ENCODE measurements at regions not wholly inside any gene's neighbourhood (a gene's known extent, or its start where the extent isn't known, plus 50 kb on each side); places are given as distances from the start of the nearest gene placed in this dataset.

DNA sequence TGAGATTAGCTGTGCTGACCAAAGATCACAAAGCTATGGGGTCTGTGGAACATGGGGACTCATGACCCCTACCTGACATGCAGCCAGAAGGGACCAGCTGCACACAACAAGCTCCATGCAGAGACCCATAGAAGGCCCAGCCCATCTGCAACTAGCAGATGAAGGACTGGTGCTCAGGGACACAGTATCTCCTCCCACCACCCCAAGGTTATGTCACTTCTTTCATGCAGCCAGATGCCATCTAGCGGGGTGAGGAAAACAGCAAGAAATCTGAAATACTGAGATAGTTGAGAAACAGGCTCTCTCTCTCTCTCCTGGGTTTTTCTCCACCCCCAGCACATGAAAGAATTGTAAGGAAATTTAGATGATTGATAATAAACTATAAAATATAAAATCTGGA is 161.3 kb upstream of the DAPK1 start:
- peaks cover 0 to 7% (median 6%) of the 10 kb centered on the region in 3 donors for H3K9me3 ChIP-seq
- H3K36me3 ChIP-seq, result peaks cover 0 to under 1% (median 0%) of the 10 kb centered on the region in 3 donors
- no peak overlapping the region for H3K4me3 ChIP-seq
- intact Hi-C loops (cut with DNase I; ENCODE audit: low total_unique reads), result loop anchor here (5.0 to 10.0 kb wide), 2 partner anchors 158 to 326 kb away; partner anchors contain the start of gene DAPK1
- peaks cover 0 to 10% (median 9%) of the 10 kb centered on the region in 4 donors for H3K4me1 ChIP-seq
- TF ChIP-seq, protein P1, sequence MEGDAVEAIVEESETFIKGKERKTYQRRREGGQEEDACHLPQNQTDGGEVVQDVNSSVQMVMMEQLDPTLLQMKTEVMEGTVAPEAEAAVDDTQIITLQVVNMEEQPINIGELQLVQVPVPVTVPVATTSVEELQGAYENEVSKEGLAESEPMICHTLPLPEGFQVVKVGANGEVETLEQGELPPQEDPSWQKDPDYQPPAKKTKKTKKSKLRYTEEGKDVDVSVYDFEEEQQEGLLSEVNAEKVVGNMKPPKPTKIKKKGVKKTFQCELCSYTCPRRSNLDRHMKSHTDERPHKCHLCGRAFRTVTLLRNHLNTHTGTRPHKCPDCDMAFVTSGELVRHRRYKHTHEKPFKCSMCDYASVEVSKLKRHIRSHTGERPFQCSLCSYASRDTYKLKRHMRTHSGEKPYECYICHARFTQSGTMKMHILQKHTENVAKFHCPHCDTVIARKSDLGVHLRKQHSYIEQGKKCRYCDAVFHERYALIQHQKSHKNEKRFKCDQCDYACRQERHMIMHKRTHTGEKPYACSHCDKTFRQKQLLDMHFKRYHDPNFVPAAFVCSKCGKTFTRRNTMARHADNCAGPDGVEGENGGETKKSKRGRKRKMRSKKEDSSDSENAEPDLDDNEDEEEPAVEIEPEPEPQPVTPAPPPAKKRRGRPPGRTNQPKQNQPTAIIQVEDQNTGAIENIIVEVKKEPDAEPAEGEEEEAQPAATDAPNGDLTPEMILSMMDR (IDR thresholded peaks at IDR 0.05), result no peak
- no peak for DNase-seq
- H3K27ac ChIP-seq, result no peak overlapping the region
- H3K27me3 ChIP-seq, result no peaks in the 10 kb centered on the region

DNA sequence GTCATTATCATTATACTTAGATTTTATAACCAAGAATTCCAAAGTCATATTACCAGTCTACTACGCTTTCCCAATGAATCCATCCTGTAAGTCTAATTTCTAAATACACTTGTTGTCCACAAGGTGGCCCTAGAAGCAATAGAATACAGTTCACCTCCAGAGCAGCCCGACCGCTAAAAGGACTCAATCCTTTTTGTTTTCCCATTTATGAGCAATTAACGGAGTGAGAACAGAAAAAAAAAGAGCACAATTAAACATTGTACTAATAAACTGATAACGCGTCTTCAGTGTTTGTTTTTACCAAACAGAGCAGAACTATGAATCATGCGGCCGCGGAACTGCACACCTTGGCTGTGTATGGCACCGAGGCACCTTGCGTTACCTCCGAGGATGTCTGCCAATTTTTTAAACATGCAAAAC is 160.7 kb upstream of the DAPK1 start:
- intact Hi-C loops (cut with DNase I; ENCODE audit: low total_unique reads), result loop anchor here (5.0 to 10.0 kb wide), 2 partner anchors 158 to 325 kb away; partner anchors contain the start of gene DAPK1
- Histone ChIP-seq H3K36me3 (no peaks in the 10 kb centered on the region), H3K27ac (no peak overlapping the region), H3K27me3 (no peaks in the 10 kb centered on the region), H3K4me1 (peaks cover 0 to 10% (median 9%) of the 10 kb centered on the region in 4 donors), H3K4me3 (peak overlapping the region; percentile 20 to 33), H3K9me3 (peaks cover 0 to 2% (median under 1%) of the 10 kb centered on the region in 3 donors)
- no peak for DNase-seq
- TF ChIP-seq, protein P1 (IDR thresholded peaks at IDR 0.05), result peak; percentile 72 to 80

DNA sequence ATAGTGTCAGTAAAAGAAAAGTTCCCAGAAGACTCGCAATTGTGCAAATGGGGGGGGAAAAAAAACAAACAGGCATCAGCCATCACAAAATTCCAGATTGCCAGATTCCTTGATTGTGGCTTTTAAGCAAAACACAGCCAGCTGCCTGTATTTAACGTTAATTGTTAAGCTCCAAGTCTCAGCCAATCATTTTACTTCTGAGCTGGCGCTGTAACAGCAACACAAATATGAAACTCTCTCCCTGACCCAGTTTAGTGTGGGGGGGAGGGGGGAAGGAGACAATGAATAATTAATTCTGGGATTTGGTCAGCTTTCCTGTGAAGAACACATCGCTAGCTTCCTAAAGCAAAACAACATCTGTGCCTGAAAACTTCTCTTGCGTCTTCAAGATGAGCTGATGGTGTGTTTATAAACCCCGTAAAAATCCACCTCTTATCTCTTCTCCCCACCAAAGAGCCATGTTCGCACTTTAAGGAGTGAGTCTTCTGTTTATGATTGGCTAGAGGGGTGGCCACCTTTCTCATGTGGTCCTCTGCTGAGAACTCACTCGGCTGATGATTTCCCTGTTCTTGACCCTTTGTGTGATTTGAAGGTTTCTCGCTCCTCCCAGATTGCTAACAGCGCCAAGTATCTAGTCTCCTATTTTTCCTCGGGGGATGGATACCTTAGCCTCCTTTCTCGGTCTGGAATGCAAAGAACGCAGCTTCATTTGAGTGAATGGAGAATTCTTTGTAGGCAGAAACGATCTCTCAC is 160.2 kb upstream of the DAPK1 start:
- TF ChIP-seq, protein P1 (IDR thresholded peaks at IDR 0.05), result no peak
- no peak overlapping the region for H3K27ac ChIP-seq
- no peak for DNase-seq
- no peaks in the 10 kb centered on the region for H3K27me3 ChIP-seq
- H3K9me3 ChIP-seq, result no peaks in the 10 kb centered on the region
- intact Hi-C loops (cut with DNase I; ENCODE audit: low total_unique reads), result loop anchor here (5.0 to 10.0 kb wide), 2 partner anchors 157 to 325 kb away; partner anchors contain the start of gene DAPK1
- H3K36me3 ChIP-seq, result no peaks in the 10 kb centered on the region
- peak overlapping the region; percentile 20 to 33 for H3K4me3 ChIP-seq
- peaks cover 0 to 10% (median 9%) of the 10 kb centered on the region in 4 donors for H3K4me1 ChIP-seq

DNA sequence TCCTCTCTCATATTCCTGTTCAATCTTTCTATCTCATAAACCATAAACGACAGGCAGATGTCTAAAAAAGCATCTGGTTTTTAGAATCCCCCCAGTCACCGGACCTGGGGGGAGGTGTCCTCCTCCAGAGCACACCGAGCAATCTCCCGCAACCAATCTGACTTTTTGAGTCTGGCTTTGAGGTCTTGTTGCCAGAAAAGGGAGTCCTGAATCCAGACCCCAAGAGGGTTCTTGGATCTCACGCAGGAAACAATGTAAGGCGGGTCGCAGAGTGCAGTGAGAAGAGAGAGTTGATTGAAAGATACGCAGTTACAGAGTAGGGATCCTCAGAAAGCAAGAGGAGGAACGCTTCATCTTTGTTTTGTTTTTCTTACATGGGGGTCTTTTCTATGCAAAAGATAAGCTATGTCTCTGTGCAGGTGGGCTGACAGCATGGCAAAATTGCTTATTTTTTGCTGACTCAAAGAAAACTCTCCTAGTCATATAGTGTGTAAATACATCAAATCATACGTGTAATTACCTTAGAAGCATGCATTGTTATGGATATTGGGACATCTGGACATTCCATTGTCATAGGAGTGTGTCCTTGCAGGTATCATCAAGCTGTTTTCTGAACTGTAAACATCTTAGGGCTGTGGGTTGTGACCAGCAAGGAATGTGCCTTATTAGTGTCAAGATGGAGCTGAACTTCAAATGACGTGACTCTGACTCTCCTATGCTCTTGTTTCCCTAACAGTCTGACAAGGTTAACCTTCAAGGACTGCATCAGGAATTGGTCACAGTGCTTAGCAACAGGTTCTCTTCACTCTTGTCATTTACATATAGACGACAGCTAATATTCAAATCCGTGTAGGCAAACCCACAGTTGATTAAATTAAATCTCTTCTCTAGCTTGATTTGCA is 159.3 kb upstream of the DAPK1 start:
- Histone ChIP-seq H3K27ac (no peak overlapping the region), H3K9me3 (no peaks in the 10 kb centered on the region)
- intact Hi-C loops (cut with DNase I; ENCODE audit: low total_unique reads), result loop anchor here (5.0 to 10.0 kb wide), 2 partner anchors 156 to 324 kb away; partner anchors contain the start of gene DAPK1

GRCh38 chr9:87340391-87340790 is 157.3 kb upstream of the DAPK1 start:
- intact Hi-C loops (cut with DNase I; ENCODE audit: low total_unique reads), result no loop called here
- TF ChIP-seq, protein P1 (IDR thresholded peaks at IDR 0.05), result no peak
- H3K27ac ChIP-seq, result no peak overlapping the region
- no peak for DNase-seq
- H3K4me1 ChIP-seq, result peaks cover 0 to 11% (median 10%) of the 10 kb centered on the region in 4 donors
- H3K9me3 ChIP-seq, result no peaks in the 10 kb centered on the region
- H3K4me3 ChIP-seq, result no peak overlapping the region
- no peaks in the 10 kb centered on the region for H3K27me3 ChIP-seq
- no peaks in the 10 kb centered on the region for H3K36me3 ChIP-seq

More for the DNA sequence above, 159.3 kb upstream of the DAPK1 start:
- TF ChIP-seq, protein P1 (IDR thresholded peaks at IDR 0.05), result no peak
- no peaks in the 10 kb centered on the region for H3K36me3 ChIP-seq
- H3K4me3 ChIP-seq, result no peak overlapping the region
- H3K27me3 ChIP-seq, result no peaks in the 10 kb centered on the region
- no peak for DNase-seq
- H3K4me1 ChIP-seq, result peaks cover 0 to 11% (median 10%) of the 10 kb centered on the region in 4 donors

All from tibial artery (tissue), 4 donors.